A172 (cell line): ENCODE measurements at regions not wholly inside any gene's neighbourhood (a gene's known extent, or its start where the extent isn't known, plus 50 kb on each side); places are given as distances from the start of the nearest gene placed in this dataset.

ENCODE experiments used
- DNase-seq: peaks from one replicate; pipeline ENCODE4 v3.0.0-alpha.2; 2015; ENCODE audit warnings: low spot score

GRCh38 chr6:6891125-6891721 is 216.5 kb upstream of the RREB1 start:
- DNase-seq = no peak

DNA sequence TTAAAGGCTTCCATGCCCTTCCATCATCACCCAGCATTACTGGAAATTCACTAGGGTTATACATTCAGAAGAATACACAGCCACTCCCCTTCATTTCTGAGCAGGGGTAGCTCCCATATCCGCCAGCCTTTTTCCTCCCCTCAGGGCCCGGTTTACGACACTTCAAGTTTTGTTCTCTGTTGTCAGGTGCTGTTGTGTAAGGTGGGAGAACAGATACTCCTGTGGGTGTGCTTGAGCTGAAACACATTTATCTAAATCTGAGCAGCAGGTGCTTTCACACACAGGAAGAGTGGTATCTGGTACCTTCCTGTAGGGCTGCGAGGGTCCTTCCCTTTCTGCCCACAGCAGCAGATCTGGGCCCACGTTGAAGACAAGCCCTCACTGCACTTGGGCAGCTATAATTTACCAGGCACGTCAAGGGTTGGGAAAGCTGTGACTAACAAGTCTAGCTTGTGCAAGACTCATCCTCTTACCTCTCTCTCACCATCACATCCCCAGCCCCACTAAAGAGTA is 215.8 kb upstream of the RREB1 start:
- no peak for DNase-seq

- DNase-seq = no peak
Measured at GRCh38 chr6:6892744-6893583, 214.8 kb upstream of the RREB1 start.

DNA sequence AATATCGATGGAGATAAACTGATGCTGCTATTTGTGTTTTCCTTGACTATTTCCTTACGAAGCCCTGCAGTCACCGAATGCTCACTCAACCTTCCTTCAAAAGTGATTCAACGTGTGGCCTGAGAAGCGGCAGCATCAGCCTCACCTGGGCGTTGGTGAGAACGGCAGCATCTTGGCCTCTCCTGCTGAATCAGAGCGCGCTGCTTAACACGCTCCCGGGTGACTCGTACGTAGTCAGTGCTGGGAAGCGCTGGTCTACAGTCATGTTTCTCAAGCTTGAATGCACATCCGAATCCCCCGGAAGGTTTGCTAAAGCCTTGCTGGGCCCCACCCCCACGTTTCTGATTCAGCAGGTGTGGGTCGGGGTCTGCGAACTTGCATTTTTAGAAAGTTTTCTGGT is 214.1 kb upstream of the RREB1 start:
- peak; percentile 44 for DNase-seq

DNA sequence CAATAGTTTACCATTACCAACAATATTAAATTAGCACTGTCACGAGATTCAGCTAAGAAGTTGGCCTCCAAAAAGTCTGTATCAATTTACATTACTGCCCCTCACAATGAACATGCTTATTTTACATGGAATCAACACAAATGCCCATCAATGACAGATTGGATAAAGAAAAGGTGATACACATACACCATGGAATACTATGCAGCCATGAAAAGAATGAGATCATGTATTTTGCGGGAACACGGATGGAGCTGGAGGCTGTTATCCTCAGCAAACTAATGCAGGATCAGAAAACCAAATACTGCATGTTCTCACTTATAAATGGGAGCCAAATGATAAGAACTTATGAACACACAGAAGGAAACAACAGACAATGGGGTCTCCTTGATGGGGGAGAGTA is 211.8 kb upstream of the RREB1 start:
- DNase-seq = no peak

DNA sequence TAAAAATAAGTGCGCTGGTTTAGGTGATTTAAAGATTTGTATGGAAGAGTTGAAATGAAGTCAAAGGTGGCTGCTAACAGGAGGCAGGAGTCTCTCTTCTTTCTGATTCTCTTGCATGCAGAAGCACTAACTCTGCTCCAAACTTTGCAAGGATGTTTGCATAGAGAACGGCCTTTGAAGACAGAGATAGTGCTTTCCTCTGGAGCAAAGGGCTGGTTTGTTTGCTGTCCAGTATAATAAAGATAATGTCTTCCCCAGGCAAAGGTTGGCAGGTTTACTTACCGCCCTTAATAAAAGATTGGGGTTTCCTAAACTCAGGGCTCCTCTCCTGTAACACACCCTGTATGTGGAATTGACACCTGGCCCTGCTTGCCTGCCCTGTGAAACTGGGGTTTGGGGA is 210.6 kb upstream of the RREB1 start:
- no peak for DNase-seq

GRCh38 chr6:6900569-6901204 is 207.1 kb upstream of the RREB1 start:
- DNase-seq = no peak

DNA sequence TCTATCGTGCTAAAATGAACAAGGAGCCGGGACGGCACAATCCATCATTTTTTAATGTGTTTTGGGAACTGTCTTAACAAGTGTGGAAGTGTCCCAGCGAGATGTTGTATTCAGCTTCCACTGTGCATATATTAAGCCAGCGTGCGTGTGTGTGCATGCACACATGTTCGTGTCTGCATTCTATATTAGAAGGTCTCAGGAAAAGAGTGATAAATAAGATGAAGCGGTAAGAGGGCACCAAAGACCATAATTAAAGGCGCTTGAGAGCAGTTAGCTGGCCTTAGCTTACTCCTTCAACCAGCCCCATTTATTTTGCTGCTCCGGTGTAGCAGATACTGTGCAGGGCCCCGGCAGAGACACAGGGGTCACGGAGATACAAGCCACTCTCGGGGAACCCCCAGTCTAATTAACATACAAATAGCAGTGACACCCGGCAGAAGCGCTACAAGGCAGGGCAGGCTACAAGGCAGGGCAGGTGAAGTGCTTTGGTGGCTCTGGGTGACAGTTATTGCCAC is 206.5 kb upstream of the RREB1 start:
- DNase-seq = no peak

DNA sequence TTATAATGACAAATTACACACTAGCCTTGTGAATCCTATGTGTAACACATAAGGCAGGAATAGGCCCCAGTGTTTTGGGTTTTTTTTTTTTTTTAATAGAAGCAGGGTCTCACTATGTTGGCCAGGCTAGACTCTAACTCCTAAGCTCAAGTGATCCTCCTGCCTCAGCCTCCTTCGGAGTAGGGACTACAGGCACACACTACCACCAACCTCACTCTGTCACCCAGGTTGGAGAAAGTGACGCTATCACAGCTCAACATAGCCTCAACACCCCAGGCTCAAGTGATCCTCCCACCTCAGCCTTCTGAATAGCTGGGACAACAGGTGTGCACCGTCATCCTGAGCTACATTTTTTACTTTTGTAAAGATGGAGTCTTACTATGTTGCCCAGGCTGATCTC is 205.8 kb upstream of the RREB1 start:
- no peak for DNase-seq

GRCh38 chr6:6905961-6906518 is 201.7 kb upstream of the RREB1 start:
- DNase-seq = no peak

DNA sequence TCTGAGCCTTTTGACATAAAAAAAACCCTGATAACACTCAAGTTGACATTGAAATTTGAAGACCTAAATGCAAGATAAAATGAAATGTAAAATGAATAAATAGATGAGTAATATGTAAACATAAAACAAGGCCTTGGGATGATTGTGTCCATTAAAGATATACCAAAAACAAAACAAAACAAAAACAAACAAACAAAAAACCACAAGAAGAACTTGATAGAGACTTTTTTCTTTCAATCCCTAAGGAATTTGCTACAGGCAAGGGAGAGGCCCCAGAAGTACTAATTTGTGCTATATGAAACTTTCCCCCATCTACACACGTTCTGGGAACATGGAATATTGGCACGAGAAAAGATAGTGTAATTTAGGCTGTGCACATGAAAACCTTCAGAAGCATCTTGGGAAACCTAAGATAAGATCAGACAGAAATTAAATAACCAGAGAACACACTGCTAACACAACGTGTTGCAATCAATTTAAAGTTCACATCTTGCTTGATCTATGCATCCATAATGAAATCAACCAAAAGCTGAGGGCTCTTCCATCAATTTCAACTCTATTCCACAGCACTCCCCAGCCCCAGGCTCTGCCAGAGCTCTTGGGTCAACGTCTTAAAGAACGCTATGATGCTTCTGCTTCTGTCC is 201.1 kb upstream of the RREB1 start:
- no peak for DNase-seq

GRCh38 chr6:6907286-6907685 is 200.5 kb upstream of the RREB1 start:
- DNase-seq = no peak

DNA sequence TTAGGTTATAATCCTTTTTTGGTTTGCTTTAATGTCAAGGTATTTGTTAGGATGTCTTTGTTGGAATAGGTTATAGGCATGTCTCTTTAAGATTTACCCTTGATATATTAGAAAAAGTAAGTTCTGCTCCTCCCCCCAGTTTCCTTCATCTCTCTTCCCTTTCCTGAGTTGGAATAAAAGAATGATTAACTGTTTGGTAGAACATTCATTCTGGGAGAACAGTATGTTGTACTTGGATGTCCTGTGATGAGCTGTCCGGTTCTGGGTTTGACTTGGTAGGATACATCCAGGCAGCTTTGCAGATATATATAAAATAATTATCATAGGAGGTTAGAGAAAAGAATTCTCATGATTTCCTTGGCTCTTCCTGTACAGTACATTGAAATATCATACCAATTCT is 199.6 kb upstream of the RREB1 start:
- no peak for DNase-seq

GRCh38 chr6:6909111-6909510 is 198.7 kb upstream of the RREB1 start:
- DNase-seq = no peak

GRCh38 chr6:6910734-6911295 is 196.9 kb upstream of the RREB1 start:
- DNase-seq = no peak

- DNase-seq = no peak
Measured at GRCh38 chr6:6911391-6911790, 196.4 kb upstream of the RREB1 start.

DNA sequence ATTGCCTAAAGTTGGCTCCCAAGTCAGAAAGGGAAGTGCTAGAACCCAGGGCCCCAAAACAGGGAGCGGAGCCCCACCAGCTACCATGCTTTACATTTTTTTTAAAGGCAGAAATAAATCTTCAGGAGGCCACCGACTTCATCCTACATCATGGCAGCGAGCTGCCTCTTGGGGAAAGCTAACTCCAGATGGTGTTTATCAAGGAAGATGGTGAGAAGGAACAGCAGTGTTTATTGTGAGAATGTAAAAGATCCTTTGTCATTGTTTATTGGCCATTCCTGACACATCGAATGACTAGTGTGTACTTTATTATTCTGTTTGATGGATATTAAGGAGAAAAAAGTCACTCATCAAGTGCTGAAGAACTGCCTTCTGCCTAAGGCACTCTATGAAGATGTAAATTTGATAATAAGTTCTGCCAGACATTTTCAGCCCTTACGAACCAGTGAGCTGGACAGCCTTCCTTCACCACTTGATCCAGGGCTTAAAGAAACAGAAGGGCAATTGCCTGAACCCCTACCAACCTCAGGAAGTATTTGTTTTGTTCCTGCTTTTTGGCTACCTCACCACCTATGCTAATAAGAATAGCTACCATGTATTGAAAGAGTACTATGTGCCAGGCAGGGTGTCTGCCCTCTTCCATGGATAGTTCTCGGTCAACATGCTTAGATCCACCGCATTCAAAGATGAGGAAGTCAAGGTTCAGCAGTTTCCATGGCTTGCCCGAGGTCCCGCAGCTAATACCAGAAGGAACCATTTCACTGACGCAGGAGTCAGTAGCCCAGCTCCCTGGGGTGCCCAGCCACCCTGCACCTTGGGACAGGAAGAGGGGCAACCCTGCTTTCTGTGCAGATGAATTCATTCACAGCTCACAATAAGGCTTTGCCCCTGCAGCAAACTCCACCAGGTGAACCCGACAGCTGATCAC is 194.7 kb upstream of the RREB1 start:
- no peak for DNase-seq

DNA sequence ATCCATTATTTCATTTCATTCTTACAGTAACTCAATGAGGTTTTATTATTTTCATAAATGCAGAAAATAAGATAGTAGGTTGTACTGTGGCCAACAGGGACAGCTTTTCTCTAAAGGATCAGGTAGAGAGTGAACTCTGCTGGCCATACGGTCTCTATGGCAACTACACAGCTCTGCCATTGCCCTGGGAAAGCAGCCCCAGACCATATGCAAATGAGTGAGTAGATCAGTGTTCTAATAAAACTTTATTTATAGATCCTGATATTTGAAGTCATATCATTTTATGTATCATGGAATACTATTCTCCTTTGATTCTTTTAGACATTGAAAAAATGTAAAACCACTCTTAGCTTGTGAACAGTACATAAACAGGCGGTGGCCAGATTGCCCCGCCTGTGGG is 192.5 kb upstream of the RREB1 start:
- no peak for DNase-seq

GRCh38 chr6:6915813-6916547 is 191.8 kb upstream of the RREB1 start:
- no peak for DNase-seq

GRCh38 chr6:6916598-6916997 is 191.2 kb upstream of the RREB1 start:
- no peak for DNase-seq
